ENCODE measurements at regions not wholly inside any gene's neighbourhood (a gene's known extent, or its start where the extent isn't known, plus 50 kb on each side); places are given as distances from the start of the nearest gene placed in this dataset.

- DNase-seq (ENCODE audit: insufficient read length, low spot score) (no peak), FAIRE-seq (no peak)
- no peak for TF ChIP-seq POLR2A (IDR thresholded peaks at IDR 0.05; ENCODE audit: low read depth, low read length)
Measured at GRCh38 chr2:154945984-154946383, 247.5 kb downstream of the KCNJ3 start.

GRCh38 chr2:154941379-154941778, 242.9 kb downstream of the KCNJ3 start:
- FAIRE-seq (no peak), DNase-seq (ENCODE audit: insufficient read length, low spot score) (no peak)
- no peak for TF ChIP-seq POLR2A (IDR thresholded peaks at IDR 0.05; ENCODE audit: low read depth, low read length)

GRCh38 chr2:154934213-154934612, 235.7 kb downstream of the KCNJ3 start:
- FAIRE-seq = no peak
- TF ChIP-seq POLR2A (IDR thresholded peaks at IDR 0.05; ENCODE audit: low read depth, low read length) = no peak
- no peak for DNase-seq (ENCODE audit: insufficient read length, low spot score)

- FAIRE-seq (no peak), DNase-seq (ENCODE audit: insufficient read length, low spot score) (no peak)
- TF ChIP-seq POLR2A (IDR thresholded peaks at IDR 0.05; ENCODE audit: low read depth, low read length) = no peak
Measured at GRCh38 chr2:154924531-154924930, 226.0 kb downstream of the KCNJ3 start.

GRCh38 chr2:154914561-154914960, 216.1 kb downstream of the KCNJ3 start:
- no peak for DNase-seq (ENCODE audit: insufficient read length, low spot score)
- no peak for TF ChIP-seq POLR2A (IDR thresholded peaks at IDR 0.05; ENCODE audit: low read depth, low read length)
- FAIRE-seq = no peak

GRCh38 chr2:154912215-154912614, 213.7 kb downstream of the KCNJ3 start:
- no peak for TF ChIP-seq POLR2A (IDR thresholded peaks at IDR 0.05; ENCODE audit: low read depth, low read length)
- FAIRE-seq (no peak), DNase-seq (ENCODE audit: insufficient read length, low spot score) (no peak)

- no peak for DNase-seq (ENCODE audit: insufficient read length, low spot score)
- FAIRE-seq = no peak
Measured at GRCh38 chr2:154911729-154912128, 213.2 kb downstream of the KCNJ3 start.

GRCh38 chr2:154910701-154911100, 212.2 kb downstream of the KCNJ3 start:
- DNase-seq (ENCODE audit: insufficient read length, low spot score) (no peak), FAIRE-seq (no peak)
- no peak for TF ChIP-seq POLR2A (IDR thresholded peaks at IDR 0.05; ENCODE audit: low read depth, low read length)

More at GRCh38 chr2:154911729-154912128, 213.2 kb downstream of the KCNJ3 start:
- no peak for TF ChIP-seq POLR2A (IDR thresholded peaks at IDR 0.05; ENCODE audit: low read depth, low read length)

GRCh38 chr2:154908327-154908726, 209.8 kb downstream of the KCNJ3 start:
- no peak for FAIRE-seq
- no peak for TF ChIP-seq POLR2A (IDR thresholded peaks at IDR 0.05; ENCODE audit: low read depth, low read length)
- no peak for DNase-seq (ENCODE audit: insufficient read length, low spot score)
